HL-60 (cell line): ENCODE measurements at regions not wholly inside any gene's neighbourhood (a gene's known extent, or its start where the extent isn't known, plus 50 kb on each side); places are given as distances from the start of the nearest gene placed in this dataset.

Source experiments
- DNase-seq, 2 experiments: peaks; one replicate each; pipeline ENCODE4 v3.0.0-alpha.2; 2010 to 2020; ENCODE audit warnings: low read depth in 1 of 2, low spot score in 1 of 2
- H3K27ac ChIP-seq: fragments of 250-450 bp; sonication (Bioruptor Pico); replicated peaks from 2 replicates; pipeline ENCODE4 v1.5.1; 2020; ENCODE audit warnings: mild to moderate bottlenecking, moderate library complexity
- H3K27me3 ChIP-seq: fragments of 250-450 bp; sonication (Bioruptor Pico); 2 replicates; pipeline ENCODE4 v1.5.1; 2021; ENCODE audit warnings: mild to moderate bottlenecking, moderate library complexity; ENCODE audit not compliant: insufficient read depth, poor library complexity, severe bottlenecking
- H3K4me3 ChIP-seq: replicated peaks from 2 replicates; pipeline ENCODE4 v1.5.1; 2011; ENCODE audit warnings: mild to moderate bottlenecking, control low read depth, low read length; ENCODE audit not compliant: insufficient read depth
- CTCF ChIP-seq: IDR thresholded peaks from one replicate; pipeline ENCODE4 v1.5.1; 2011; ENCODE audit warnings: low read length, control low read depth, inconsistent platforms; ENCODE audit not compliant: insufficient read depth
- GABPA ChIP-seq: IDR thresholded peaks from 2 replicates; pipeline ENCODE4 v1.6.1; 2012; ENCODE audit warnings: low read depth
- POLR2AphosphoS5 ChIP-seq: IDR thresholded peaks from 2 replicates; pipeline ENCODE4 v1.6.1; 2012; ENCODE audit warnings: low read depth
- REST ChIP-seq: IDR thresholded peaks from 2 replicates; pipeline ENCODE4 v1.6.1; 2012; ENCODE audit warnings: low read depth; ENCODE audit not compliant: insufficient replicate concordance
- SPI1 ChIP-seq: IDR thresholded peaks from 2 replicates; pipeline ENCODE4 v1.6.1; 2012; ENCODE audit warnings: low read depth, mild to moderate bottlenecking, borderline replicate concordance

- Histone ChIP-seq H3K27me3 (peaks cover 4% of the 10 kb centered on the region), H3K4me3 (no peak overlapping the region), H3K27ac (no peak overlapping the region)
- no peak for DNase-seq
- no peak for TF ChIP-seq CTCF
- no peak for TF ChIP-seq REST
- TF ChIP-seq POLR2AphosphoS5: no peak
- no peak for TF ChIP-seq SPI1
These were observed 306.7 kb upstream of the SALL3 start for GRCh38 chr18:78672862-78673446.

- DNase-seq: no peak
- no peak overlapping the region for H3K27ac ChIP-seq
- peaks cover 4% of the 10 kb centered on the region for H3K27me3 ChIP-seq
- no peak overlapping the region for H3K4me3 ChIP-seq
- TF ChIP-seq POLR2AphosphoS5 (no peak), GABPA (no peak), CTCF (no peak), SPI1 (no peak), REST (no peak)
These were observed 305.9 kb upstream of the SALL3 start for GRCh38 chr18:78673516-78674321.

- Histone ChIP-seq H3K27me3 (peaks cover 4% of the 10 kb centered on the region), H3K4me3 (no peak overlapping the region), H3K27ac (no peak overlapping the region)
- no peak for DNase-seq
- no peak for TF ChIP-seq POLR2AphosphoS5
- TF ChIP-seq SPI1: no peak
- no peak for TF ChIP-seq CTCF
- no peak for TF ChIP-seq REST
- no peak for TF ChIP-seq GABPA
These were observed 304.4 kb upstream of the SALL3 start for GRCh38 chr18:78675231-78675630.
